Stimulated activated CD8-positive, alpha-beta memory T cell treated with anti-CD3 and anti-CD28 coated beads, Interleukin-15, amount 100 ng/mL, for 1 hour (primary cell): ENCODE measurements at regions not wholly inside any gene's neighbourhood (a gene's known extent, or its start where the extent isn't known, plus 50 kb on each side); places are given as distances from the start of the nearest gene placed in this dataset.

Source experiments
- DNase-seq: peaks from one replicate; pipeline ENCODE4 v3.0.0-alpha.2; 2020; ENCODE audit warnings: low read depth

DNA sequence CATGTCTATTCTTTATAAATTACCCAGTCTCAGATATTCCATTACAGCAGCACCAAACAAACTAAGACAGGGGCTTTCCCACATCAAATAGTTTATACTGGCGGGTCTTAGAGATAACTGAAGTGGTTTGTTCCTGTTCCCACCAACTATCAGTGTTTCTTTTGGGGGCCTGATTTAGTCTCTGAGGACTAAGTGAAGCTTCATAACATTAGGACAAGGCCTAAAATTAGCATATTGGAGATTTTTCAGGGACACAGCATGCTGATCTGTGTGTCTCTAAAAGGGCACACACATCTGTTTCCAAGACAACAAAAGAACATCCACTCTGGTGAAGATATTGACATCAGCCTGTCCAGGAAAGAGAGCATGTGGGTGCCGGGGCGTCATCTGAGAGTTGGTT is 72.6 kb upstream of the SEMA6D start:
- no peak for DNase-seq

- DNase-seq, result no peak
These were observed 66.7 kb upstream of the SEMA6D start for GRCh38 chr15:47650564-47650963.

DNA sequence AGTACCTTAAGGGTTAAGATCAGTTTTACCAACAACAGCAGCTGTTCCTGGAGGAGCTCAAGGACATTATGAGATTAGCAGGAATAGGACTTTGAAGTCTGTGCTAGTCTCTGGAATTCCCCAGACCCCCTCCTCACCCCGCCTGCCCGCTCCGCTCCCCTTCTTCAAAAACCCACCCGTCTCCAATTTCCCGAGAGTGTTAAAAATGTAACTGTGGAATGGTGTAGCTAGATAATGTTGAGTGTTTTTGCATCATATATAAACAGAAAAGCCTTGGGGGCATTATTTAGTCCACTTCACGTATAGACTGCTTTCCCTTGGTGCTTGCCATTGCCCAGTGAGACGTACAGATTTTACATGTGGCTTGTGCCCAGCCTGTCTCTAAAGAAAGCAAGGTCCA is 65.0 kb upstream of the SEMA6D start:
- DNase-seq, result no peak

DNA sequence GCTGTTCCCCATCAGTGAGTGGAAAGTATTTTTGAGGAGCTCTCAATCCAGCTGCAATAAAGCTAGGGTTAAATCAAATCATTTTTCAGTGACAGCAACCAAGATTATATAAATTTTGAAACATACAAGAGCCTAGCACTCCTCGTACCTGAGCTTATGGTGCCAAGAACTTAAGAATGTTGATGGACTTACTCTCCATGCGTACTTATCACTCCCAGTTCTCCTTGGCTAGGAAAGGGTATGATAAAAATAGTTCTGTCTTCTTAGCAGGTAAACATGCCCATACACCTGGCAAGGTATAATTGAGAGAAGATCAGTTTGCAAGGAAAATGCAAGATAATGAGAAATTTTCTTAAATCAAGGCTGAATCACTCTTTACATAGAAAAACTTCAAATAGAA is 64.5 kb upstream of the SEMA6D start:
- DNase-seq, result no peak

DNA sequence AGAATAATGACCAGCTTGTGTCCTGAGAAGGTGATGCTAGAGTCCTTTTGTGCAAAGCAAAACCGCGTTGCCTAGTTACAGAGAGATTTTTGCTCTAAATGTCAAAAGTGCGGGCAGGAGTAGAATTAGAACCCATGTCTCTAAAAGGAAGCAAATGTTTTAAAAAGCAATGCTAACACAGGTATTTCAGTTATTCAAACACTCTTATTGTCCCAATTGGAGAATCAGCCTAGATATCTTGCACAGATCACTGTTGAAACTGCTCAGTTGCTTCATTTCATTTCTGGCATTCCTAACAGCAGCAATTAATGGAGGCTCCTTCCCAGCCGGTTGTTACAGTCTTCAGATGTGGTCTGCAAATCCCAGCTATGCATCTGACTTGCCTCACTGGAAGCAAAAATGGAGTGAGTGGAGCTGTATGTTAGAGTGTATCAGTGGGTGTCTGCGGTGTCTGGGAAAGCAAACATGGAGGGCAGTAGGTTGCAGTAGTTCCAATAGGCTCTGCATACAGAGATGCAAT is 55.6 kb upstream of the SEMA6D start:
- no peak for DNase-seq

- DNase-seq, result no peak
These were observed 54.2 kb upstream of the SEMA6D start for GRCh38 chr15:47663101-47663500.
